ENCODE measurements at regions not wholly inside any gene's neighbourhood (a gene's known extent, or its start where the extent isn't known, plus 50 kb on each side); places are given as distances from the start of the nearest gene placed in this dataset.
A peak's percentile ranks its signal among the peaks of the same experiment; 100 is the strongest.

- Histone ChIP-seq H3K4me1 (ENCODE audit: insufficient read depth, low read length) (peaks cover 3% of the 10 kb centered on the region; the same call in 1 of the 2 replicates), H2AFZ (ENCODE audit: low read length) (peak overlapping the region; percentile 66), H3K9me3 (ENCODE audit: control insufficient read depth, low read depth, low read length) (no peaks in the 10 kb centered on the region), H2BK20ac (ENCODE audit: low read depth, low read length, poor library complexity, severe bottlenecking) (no peak overlapping the region), H3K14ac (ENCODE audit: insufficient read depth, low read length) (no peak overlapping the region), H3K56ac (ENCODE audit: insufficient read length, low read depth, low read length) (no peak overlapping the region), H3K4ac (ENCODE audit: low read depth, low read length) (no peak overlapping the region), H3K27me3 (ENCODE audit: insufficient read depth, low read length) (no peaks in the 10 kb centered on the region), H2BK120ac (ENCODE audit: low read depth, low read length, poor library complexity, severe bottlenecking) (no peak overlapping the region), H3K79me2 (ENCODE audit: insufficient read depth, low read length) (no peaks in the 10 kb centered on the region), H3K27ac (ENCODE audit: insufficient read length, low read depth, low read length) (no peak overlapping the region), H4K8ac (replicated peaks; ENCODE audit: insufficient read length, low read depth, low read length) (no peak overlapping the region), H4K91ac (ENCODE audit: insufficient read length, low read depth, low read length) (no peak overlapping the region), H2BK15ac (ENCODE audit: low read depth, low read length) (no peak overlapping the region), H3K4me2 (ENCODE audit: insufficient read depth, insufficient read length, low read length) (no peak overlapping the region), H3T11ph (ENCODE audit: low read length) (no peak overlapping the region), H2BK5ac (ENCODE audit: insufficient read length, low read length) (no peak overlapping the region), H3K23ac (ENCODE audit: insufficient read length, low read depth, low read length) (no peak overlapping the region), H3K79me1 (ENCODE audit: insufficient read depth, low read depth, low read length, poor library complexity, severe bottlenecking) (no peaks in the 10 kb centered on the region), H3K23me2 (ENCODE audit: insufficient read length, low read depth, low read length, poor library complexity, severe bottlenecking) (no peaks in the 10 kb centered on the region), H3K18ac (ENCODE audit: insufficient read length, low read depth, low read length) (no peak overlapping the region), H4K5ac (ENCODE audit: insufficient read length, low read depth, low read length) (no peak overlapping the region), H2BK12ac (ENCODE audit: insufficient read length, low read depth, low read length) (no peak overlapping the region), H2AK5ac (ENCODE audit: insufficient read length, low read length) (no peak overlapping the region), H3K9ac (ENCODE audit: extremely low read depth, insufficient read length, low read length) (no peak overlapping the region), H4K20me1 (ENCODE audit: control insufficient read depth, insufficient read depth, insufficient read length) (no peaks in the 10 kb centered on the region)
- no peak for DNase-seq
- Mint-ChIP-seq H3K27me3 (ENCODE audit: low read depth) (no peaks in the 10 kb centered on the region), H3K27ac (peak overlapping the region; percentile 30 to 68 (median 37); a peak in 3 of 7 replicates), H3K36me3 (ENCODE audit: insufficient read depth in 1 of 3, low read depth in 3 of 3) (no peaks in the 10 kb centered on the region), H3K9me3 (no peaks in the 10 kb centered on the region; a peak in 1 of 5 replicates), H3K4me3 (no peak overlapping the region), H3K4me1 (peaks cover 19 to 24% of the 10 kb centered on the region in 2 experiments)
- no CpG with 5 or more reads among the region's 2 CpGs for WGBS (ENCODE audit: extremely low coverage, insufficient read length, low lambda C conversion rate)
- TF ChIP-seq CTCF (conservative IDR thresholded peaks at IDR 0.05) = no peak
These were observed 242.7 kb upstream of the HTR2A start for GRCh38 chr13:47139519-47139918.

Data from H9 (cell line).